Uterus (tissue), 3 donors: ENCODE measurements at regions not wholly inside any gene's neighbourhood (a gene's known extent, or its start where the extent isn't known, plus 50 kb on each side); places are given as distances from the start of the nearest gene placed in this dataset.

Experiments used
- DNase-seq, 2 donors: peaks; one replicate each; pipeline ENCODE4 v3.0.0-alpha.2; 2019 to 2020
- H3K27ac ChIP-seq, 2 donors: fragments of 200-600 bp; sonication (generic); 1 replicate in 1 of 2; 2 replicates in 1 of 2; pipeline ENCODE4 v1.5.1; 2016 to 2018
- H3K27me3 ChIP-seq, 2 donors: fragments of 200-600 bp; sonication (generic); one replicate each; pipeline ENCODE4 v1.5.1; 2018 to 2019; ENCODE audit warnings: control low read depth in 1 of 2
- H3K36me3 ChIP-seq, 2 donors: fragments of 200-600 bp; sonication (generic); one replicate each; pipeline ENCODE4 v1.5.1; 2019; ENCODE audit warnings: control low read depth in 1 of 2
- H3K4me1 ChIP-seq, 2 donors: fragments of 200-600 bp; sonication (generic); one replicate each; pipeline ENCODE4 v1.5.1; 2018 to 2019; ENCODE audit warnings: control low read depth in 1 of 2
- H3K4me3 ChIP-seq, 2 donors: fragments of 200-600 bp; sonication (generic); 1 replicate in 1 of 2; 2 replicates in 1 of 2; pipeline ENCODE4 v1.5.1; 2018 to 2019; ENCODE audit warnings: mild to moderate bottlenecking in 1 of 2
- H3K9me3 ChIP-seq, 2 donors: fragments of 200-600 bp; sonication (generic); one replicate each; pipeline ENCODE4 v1.5.1; 2019; ENCODE audit warnings: control low read depth in 1 of 2
- POLR2A ChIP-seq, 2 donors: fragments of 450-650 bp; IDR thresholded peaks; one replicate each; pipeline ENCODE4 v1.6.1; 2016; ENCODE audit warnings: antibody characterized with exemption in 2 of 2, mild to moderate bottlenecking in 1 of 2, moderate library complexity in 1 of 2
- intact Hi-C: fragments of 100-400 bp; cut with DNase I; formaldehyde crosslinking; loops from one replicate; pipeline ENCODE4 v1.15.1; 2023; ENCODE audit warnings: low total_unique reads
- TF ChIP-seq, protein P1 (sequence below), 4 experiments: fragments of 200-600 bp in 2 of 4; fragments of 450-650 bp in 2 of 4; sonication (generic) in 2 of 4; IDR thresholded peaks; one replicate each; pipeline ENCODE4 v1.5.1; 2016 to 2019; ENCODE audit warnings: antibody characterized with exemption in 4 of 4, mild to moderate bottlenecking in 2 of 4, moderate library complexity in 1 of 4
- donor health status: DM: yes; HTN: yes; CAD: no.

GRCh38 chrX:125378205-125378604 is 58.5 kb downstream of the TEX13C start:
- DNase-seq = no peak
- Histone ChIP-seq H3K36me3 (no peaks in the 10 kb centered on the region), H3K4me3 (no peak overlapping the region), H3K27ac (no peak overlapping the region), H3K9me3 (no peaks in the 10 kb centered on the region), H3K4me1 (no peaks in the 10 kb centered on the region), H3K27me3 (no peaks in the 10 kb centered on the region)
- intact Hi-C loops = no loop called here
- TF ChIP-seq, protein P1, sequence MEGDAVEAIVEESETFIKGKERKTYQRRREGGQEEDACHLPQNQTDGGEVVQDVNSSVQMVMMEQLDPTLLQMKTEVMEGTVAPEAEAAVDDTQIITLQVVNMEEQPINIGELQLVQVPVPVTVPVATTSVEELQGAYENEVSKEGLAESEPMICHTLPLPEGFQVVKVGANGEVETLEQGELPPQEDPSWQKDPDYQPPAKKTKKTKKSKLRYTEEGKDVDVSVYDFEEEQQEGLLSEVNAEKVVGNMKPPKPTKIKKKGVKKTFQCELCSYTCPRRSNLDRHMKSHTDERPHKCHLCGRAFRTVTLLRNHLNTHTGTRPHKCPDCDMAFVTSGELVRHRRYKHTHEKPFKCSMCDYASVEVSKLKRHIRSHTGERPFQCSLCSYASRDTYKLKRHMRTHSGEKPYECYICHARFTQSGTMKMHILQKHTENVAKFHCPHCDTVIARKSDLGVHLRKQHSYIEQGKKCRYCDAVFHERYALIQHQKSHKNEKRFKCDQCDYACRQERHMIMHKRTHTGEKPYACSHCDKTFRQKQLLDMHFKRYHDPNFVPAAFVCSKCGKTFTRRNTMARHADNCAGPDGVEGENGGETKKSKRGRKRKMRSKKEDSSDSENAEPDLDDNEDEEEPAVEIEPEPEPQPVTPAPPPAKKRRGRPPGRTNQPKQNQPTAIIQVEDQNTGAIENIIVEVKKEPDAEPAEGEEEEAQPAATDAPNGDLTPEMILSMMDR (IDR thresholded peaks at IDR 0.05) = no peak
- no peak for TF ChIP-seq POLR2A (IDR thresholded peaks at IDR 0.05)

- no peak overlapping the region for H3K4me3 ChIP-seq
- TF ChIP-seq, protein P1 (IDR thresholded peaks at IDR 0.05) = no peak
- no peak for TF ChIP-seq POLR2A (IDR thresholded peaks at IDR 0.05)
- H3K9me3 ChIP-seq = no peaks in the 10 kb centered on the region
- no peaks in the 10 kb centered on the region for H3K4me1 ChIP-seq
- intact Hi-C loops = no loop called here
- H3K27me3 ChIP-seq = no peaks in the 10 kb centered on the region
- H3K36me3 ChIP-seq = no peaks in the 10 kb centered on the region
- no peak for DNase-seq
- H3K27ac ChIP-seq = no peak overlapping the region
Observed at GRCh38 chrX:125378770-125379169, 59.1 kb downstream of the TEX13C start.

GRCh38 chrX:125382148-125382628 is 62.5 kb downstream of the TEX13C start:
- Histone ChIP-seq H3K9me3 (no peaks in the 10 kb centered on the region), H3K27ac (no peak overlapping the region), H3K27me3 (no peaks in the 10 kb centered on the region), H3K4me3 (no peak overlapping the region), H3K36me3 (no peaks in the 10 kb centered on the region), H3K4me1 (no peaks in the 10 kb centered on the region)
- intact Hi-C loops = no loop called here
- TF ChIP-seq, protein P1 (IDR thresholded peaks at IDR 0.05) = no peak
- TF ChIP-seq POLR2A (IDR thresholded peaks at IDR 0.05) = no peak
- no peak for DNase-seq

DNA sequence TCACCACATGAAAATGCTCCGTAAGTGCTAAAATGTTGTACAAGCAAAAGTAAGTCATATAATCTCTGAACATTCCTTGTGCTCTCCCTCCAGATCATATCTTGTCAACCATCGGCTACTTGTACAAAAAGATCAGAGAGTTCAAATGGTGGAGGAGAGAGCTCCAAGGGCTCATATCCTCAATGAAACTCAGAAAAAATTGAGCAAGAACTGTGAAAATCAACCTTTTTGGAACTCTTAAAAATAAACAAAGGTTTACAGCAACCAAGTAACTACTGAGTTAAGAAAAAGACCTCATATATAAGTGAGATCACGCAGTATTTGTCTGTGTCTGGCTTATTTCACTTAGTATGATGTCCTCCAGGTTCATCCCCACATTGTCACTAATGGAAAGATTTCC is 63.2 kb downstream of the TEX13C start:
- no peaks in the 10 kb centered on the region for H3K36me3 ChIP-seq
- TF ChIP-seq, protein P1 (IDR thresholded peaks at IDR 0.05) = no peak
- TF ChIP-seq POLR2A (IDR thresholded peaks at IDR 0.05) = no peak
- no peaks in the 10 kb centered on the region for H3K9me3 ChIP-seq
- H3K27me3 ChIP-seq = no peaks in the 10 kb centered on the region
- no peak overlapping the region for H3K27ac ChIP-seq
- intact Hi-C loops = no loop called here
- DNase-seq = no peak
- no peaks in the 10 kb centered on the region for H3K4me1 ChIP-seq
- H3K4me3 ChIP-seq = no peak overlapping the region

DNA sequence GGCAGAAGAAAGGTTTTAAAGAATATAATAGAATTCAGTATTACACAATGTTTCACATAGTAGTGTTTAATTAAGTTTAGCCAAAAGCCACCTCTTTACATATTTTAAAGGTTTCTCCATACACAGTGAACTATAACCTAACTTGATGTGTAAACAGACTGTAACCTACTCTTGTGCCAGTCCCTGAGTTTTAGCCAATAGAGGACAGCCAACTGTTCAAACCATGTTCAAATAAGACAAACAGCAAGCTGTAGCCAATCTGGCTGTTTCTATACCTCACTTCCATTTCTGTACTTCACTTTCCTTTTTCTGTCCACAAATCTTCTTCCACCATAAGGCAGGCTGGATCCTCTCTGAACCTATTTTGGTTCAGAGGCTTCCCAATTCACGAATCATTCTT is 65.2 kb downstream of the TEX13C start:
- Histone ChIP-seq H3K27me3 (no peaks in the 10 kb centered on the region), H3K9me3 (no peaks in the 10 kb centered on the region), H3K27ac (no peak overlapping the region), H3K36me3 (no peaks in the 10 kb centered on the region), H3K4me3 (no peak overlapping the region), H3K4me1 (no peaks in the 10 kb centered on the region)
- intact Hi-C loops = no loop called here
- DNase-seq = no peak
- TF ChIP-seq POLR2A (IDR thresholded peaks at IDR 0.05) = no peak
- TF ChIP-seq, protein P1 (IDR thresholded peaks at IDR 0.05) = no peak
